NCI-H1694 treated with DMSO at 0.1 percent for 48 hours (cell line): ENCODE measurements at regions not wholly inside any gene's neighbourhood (a gene's known extent, or its start where the extent isn't known, plus 50 kb on each side); places are given as distances from the start of the nearest gene placed in this dataset.

Experiments used
- DNase-seq: peaks from one replicate; lab custom pipeline; 2025; lab: John Stamatoyannopoulos, UW

- DNase-seq, result no peak
Observed at GRCh38 chr2:67043781-67044478, 353.2 kb upstream of the ETAA1 start.

GRCh38 chr2:67046591-67046990, 350.5 kb upstream of the ETAA1 start:
- no peak for DNase-seq

GRCh38 chr2:67048314-67048713, 348.8 kb upstream of the ETAA1 start:
- no peak for DNase-seq

- no peak for DNase-seq
Observed at GRCh38 chr2:67050622-67051021, 346.5 kb upstream of the ETAA1 start.

- no peak for DNase-seq
Observed at GRCh38 chr2:67054728-67055127, 342.4 kb upstream of the ETAA1 start.

- no peak for DNase-seq
Observed at GRCh38 chr2:67055387-67056304, 341.5 kb upstream of the ETAA1 start.

GRCh38 chr2:67057123-67057522, 340.0 kb upstream of the ETAA1 start:
- no peak for DNase-seq

GRCh38 chr2:67057901-67058703, 339.0 kb upstream of the ETAA1 start:
- DNase-seq, result peak; percentile 49

GRCh38 chr2:67065046-67065445, 332.1 kb upstream of the ETAA1 start:
- DNase-seq, result no peak

GRCh38 chr2:67066782-67067181, 330.4 kb upstream of the ETAA1 start:
- peak; percentile 35 for DNase-seq

- no peak for DNase-seq
Observed at GRCh38 chr2:67067656-67068055, 329.5 kb upstream of the ETAA1 start.

- DNase-seq, result no peak
Observed at GRCh38 chr2:67070826-67071225, 326.3 kb upstream of the ETAA1 start.

GRCh38 chr2:67075056-67075455, 322.1 kb upstream of the ETAA1 start:
- no peak for DNase-seq

GRCh38 chr2:67075530-67076238, 321.4 kb upstream of the ETAA1 start:
- DNase-seq, result no peak

GRCh38 chr2:67076239-67076624, 320.9 kb upstream of the ETAA1 start:
- no peak for DNase-seq

GRCh38 chr2:67079729-67080128, 317.4 kb upstream of the ETAA1 start:
- no peak for DNase-seq

GRCh38 chr2:67082813-67083212, 314.3 kb upstream of the ETAA1 start:
- no peak for DNase-seq

GRCh38 chr2:67083951-67084350, 313.2 kb upstream of the ETAA1 start:
- peak; percentile 61 for DNase-seq

GRCh38 chr2:67085146-67085545, 312.0 kb upstream of the ETAA1 start:
- DNase-seq, result no peak

GRCh38 chr2:67091681-67092080, 305.5 kb upstream of the ETAA1 start:
- no peak for DNase-seq

- DNase-seq, result no peak
Observed at GRCh38 chr2:67095121-67095520, 302.0 kb upstream of the ETAA1 start.

GRCh38 chr2:67096886-67097285, 300.2 kb upstream of the ETAA1 start:
- DNase-seq, result no peak
